ENCODE measurements at regions not wholly inside any gene's neighbourhood (a gene's known extent, or its start where the extent isn't known, plus 50 kb on each side); places are given as distances from the start of the nearest gene placed in this dataset.

- Histone ChIP-seq H3K4me3 (no peak overlapping the region), H3K27ac (no peak overlapping the region), H3K27me3 (no peaks in the 10 kb centered on the region), H3K9me3 (no peaks in the 10 kb centered on the region), H3K36me3 (replicated peaks in 1 of 2; ENCODE audit: insufficient read depth in 1 of 2, low read depth in 2 of 2) (no peaks in the 10 kb centered on the region), H3K4me1 (no peaks in the 10 kb centered on the region)
- no peak for TF ChIP-seq CTCF (IDR thresholded peaks at IDR 0.05)
- no peak for TF ChIP-seq POLR2A (IDR thresholded peaks at IDR 0.05)
- WGBS, 2 donors = 44 to 65% methylated on average over 1 to 2 of the region's 2 CpGs
- intact Hi-C loops (cut with DNase I) = no loop called here
- ATAC-seq = peak; percentile 27
- DNase-seq = peak; percentile 5 to 42 (median 21)
These were observed 55.1 kb upstream of the PAGE4 start for GRCh38 chrX:49773993-49774392.

- 50 to 53% methylated on average over 1 of the region's 1 CpG for WGBS, 2 donors
- no peak for DNase-seq
- H3K27me3 ChIP-seq = no peaks in the 10 kb centered on the region
- TF ChIP-seq POLR2A (IDR thresholded peaks at IDR 0.05) (no peak), CTCF (IDR thresholded peaks at IDR 0.05) (no peak)
- no peak for ATAC-seq
- no peaks in the 10 kb centered on the region for H3K4me1 ChIP-seq
- H3K36me3 ChIP-seq (replicated peaks in 1 of 2; ENCODE audit: insufficient read depth in 1 of 2, low read depth in 2 of 2) = no peaks in the 10 kb centered on the region
- no peaks in the 10 kb centered on the region for H3K9me3 ChIP-seq
- intact Hi-C loops (cut with DNase I) = no loop called here
- H3K4me3 ChIP-seq = no peak overlapping the region
- H3K27ac ChIP-seq = no peak overlapping the region
These were observed 61.9 kb upstream of the PAGE4 start for GRCh38 chrX:49767236-49767635.

DNA sequence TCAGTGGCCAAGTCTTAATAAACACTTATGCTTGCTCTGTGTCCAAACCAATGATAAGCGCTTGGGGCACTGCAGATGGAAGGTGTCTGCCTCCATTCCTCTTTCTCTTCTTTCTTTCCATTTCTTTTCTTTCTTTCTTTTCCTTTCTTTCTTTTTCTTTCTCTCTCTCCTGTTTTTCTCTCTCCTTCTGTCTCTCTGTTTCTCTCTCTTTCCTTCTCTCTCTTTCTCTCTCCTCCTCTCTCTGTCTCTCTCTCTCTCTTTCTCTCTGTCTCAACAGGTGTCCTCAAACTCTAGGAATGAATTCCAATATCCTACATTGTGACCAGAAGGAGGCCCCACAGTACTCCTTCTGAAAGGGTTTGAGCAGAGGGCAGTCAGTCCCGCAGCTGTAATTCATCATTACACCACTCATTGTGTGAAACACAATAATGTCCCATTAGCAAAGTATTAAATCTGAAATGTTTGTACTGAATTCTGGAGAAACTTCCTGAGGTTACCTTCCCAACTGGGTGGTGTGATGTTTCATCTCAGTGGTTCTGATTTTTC lies 66.5 kb upstream of the PAGE1 start:
- H3K36me3 ChIP-seq (replicated peaks in 1 of 2; ENCODE audit: insufficient read depth in 1 of 2, low read depth in 2 of 2) = no peaks in the 10 kb centered on the region
- no peaks in the 10 kb centered on the region for H3K9me3 ChIP-seq
- no peaks in the 10 kb centered on the region for H3K4me1 ChIP-seq
- WGBS, 2 donors = 58 to 62% methylated on average over 2 of the region's 2 CpGs
- ATAC-seq = no peak
- H3K4me3 ChIP-seq = no peak overlapping the region
- DNase-seq = no peak
- TF ChIP-seq CTCF (IDR thresholded peaks at IDR 0.05) (no peak), POLR2A (IDR thresholded peaks at IDR 0.05) (no peak)
- no peaks in the 10 kb centered on the region for H3K27me3 ChIP-seq
- H3K27ac ChIP-seq = no peak overlapping the region
- intact Hi-C loops (cut with DNase I) = no loop called here

GRCh38 chrX:49761481-49761880 lies 65.7 kb upstream of the PAGE1 start:
- Histone ChIP-seq H3K4me1 (no peaks in the 10 kb centered on the region), H3K27ac (no peak overlapping the region), H3K9me3 (no peaks in the 10 kb centered on the region), H3K27me3 (no peaks in the 10 kb centered on the region), H3K36me3 (replicated peaks in 1 of 2; ENCODE audit: insufficient read depth in 1 of 2, low read depth in 2 of 2) (no peaks in the 10 kb centered on the region), H3K4me3 (no peak overlapping the region)
- ATAC-seq (no peak), DNase-seq (peak in 2 of 4 donors; percentile 19 to 25)
- intact Hi-C loops (cut with DNase I) = no loop called here
- TF ChIP-seq CTCF (IDR thresholded peaks at IDR 0.05) (peak in 5 of 7 experiments; percentile 22 to 53 (median 37)), POLR2A (IDR thresholded peaks at IDR 0.05) (no peak)
- 0% methylated on average over 2 of the region's 2 CpGs for WGBS, 2 donors

DNA sequence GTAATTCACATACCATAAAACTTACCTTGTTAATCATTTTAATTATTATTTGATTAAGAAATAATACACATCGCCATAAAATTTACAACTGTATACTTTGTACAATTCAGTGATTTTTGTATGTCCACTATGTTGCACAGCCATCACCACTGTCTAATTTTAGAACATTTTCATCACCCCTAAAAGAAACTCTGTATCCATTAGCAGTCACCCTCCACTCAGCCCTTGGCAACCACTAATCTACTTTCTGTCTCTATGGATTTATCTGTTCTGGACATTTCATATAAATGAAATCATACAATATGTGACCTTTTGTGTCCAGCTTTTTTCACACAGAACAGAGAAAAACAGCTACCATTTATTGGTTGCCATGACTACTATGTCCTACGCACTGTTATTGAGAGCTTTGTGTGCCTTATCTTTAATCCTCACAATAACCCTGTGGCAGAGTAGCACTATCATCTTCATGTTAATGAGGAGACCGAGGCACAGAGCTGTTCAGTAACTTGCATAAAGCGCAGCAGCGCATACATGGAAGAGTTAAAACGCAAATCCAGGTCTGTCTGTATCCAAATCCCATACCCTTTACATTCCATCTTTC lies 64.6 kb upstream of the PAGE1 start:
- H3K4me1 ChIP-seq = no peaks in the 10 kb centered on the region
- no peaks in the 10 kb centered on the region for H3K36me3 ChIP-seq (replicated peaks in 1 of 2; ENCODE audit: insufficient read depth in 1 of 2, low read depth in 2 of 2)
- H3K4me3 ChIP-seq = no peak overlapping the region
- no peaks in the 10 kb centered on the region for H3K9me3 ChIP-seq
- DNase-seq (no peak), ATAC-seq (no peak)
- intact Hi-C loops (cut with DNase I) = no loop called here
- no peak overlapping the region for H3K27ac ChIP-seq
- TF ChIP-seq POLR2A (IDR thresholded peaks at IDR 0.05) = no peak
- no peak for TF ChIP-seq CTCF (IDR thresholded peaks at IDR 0.05)
- no peaks in the 10 kb centered on the region for H3K27me3 ChIP-seq
- WGBS, 2 donors = 47 to 58% methylated on average over 4 to 6 of the region's 6 CpGs
